HCT116 (cell line): ENCODE measurements at regions not wholly inside any gene's neighbourhood (a gene's known extent, or its start where the extent isn't known, plus 50 kb on each side); places are given as distances from the start of the nearest gene placed in this dataset.

Experiments used
- ATAC-seq: fragments of 200-7000 bp; cut with Tn5 transposase; 2 replicates; pipeline ENCODE4 v1.9.1; 2020; ENCODE audit warnings: mild to moderate bottlenecking, moderate library complexity
- BruUV-seq: library from RNA; stranded (reverse); fragments of 400-500 nt; replicated peaks from 2 replicates; lab custom pipeline; 2021; lab: Mats Ljungman, UMichigan
- CTCF ChIA-PET: fragments of 300-600 bp; sonication (Branson Sonifier 250); formaldehyde crosslinking; loops from one replicate; lab custom pipeline; 2021; ENCODE audit warnings: antibody characterized with exemption; lab: Charles Lee
- POLR2A ChIA-PET: fragments of 300-600, 350-600 bp; sonication (Branson Sonifier 250); formaldehyde crosslinking; loops from one replicate; lab custom pipeline; 2021; ENCODE audit warnings: antibody characterized with exemption; lab: Charles Lee
- RAD21 ChIA-PET, 2 experiments: fragments of 300-600 bp; sonication (Branson Sonifier 250); formaldehyde crosslinking; loops; one replicate each; lab custom pipeline; 2023; ENCODE audit warnings: low total read pairs in 2 of 2; ENCODE audit not compliant: uncharacterized antibody in 2 of 2, unreplicated experiment in 2 of 2, low non-redundant PET in 1 of 2; lab: Charles Lee
- DNase-seq: peaks from one replicate; pipeline ENCODE4 v3.0.0-alpha.2; 2010; ENCODE audit warnings: low read depth, low spot score
- H2AFZ ChIP-seq: fragments of 200-600 bp; shearing (Covaris generic), sonication (generic); 2 replicates; pipeline ENCODE4 v1.6.1; 2017; ENCODE audit warnings: low read depth, mixed run types, mixed read lengths, antibody characterized with exemption, low read length; ENCODE audit not compliant: poor library complexity, severe bottlenecking
- H3K27ac ChIP-seq: 2 replicates; pipeline ENCODE4 v1.5.1; 2012; ENCODE audit warnings: low read depth, low read length
- H3K27me3 ChIP-seq: fragments of 200-600 bp; sonication (generic); 2 replicates; pipeline ENCODE4 v1.6.1; 2016; ENCODE audit warnings: mixed run types, low read length, mixed read lengths; ENCODE audit not compliant: insufficient read depth
- H3K36me3 ChIP-seq, 2 experiments: fragments of 200-500 bp in 1 of 2; fragments of 200-600 bp in 1 of 2; sonication (Bioruptor generic) in 1 of 2; sonication (generic) in 1 of 2; 2 replicates each; pipeline versions ENCODE4 v1.5.1 to v1.6.1; 2014 to 2016; ENCODE audit warnings: low read length in 2 of 2, inconsistent platforms in 1 of 2, mixed read lengths in 1 of 2, mixed run types in 1 of 2; ENCODE audit not compliant: insufficient read depth in 2 of 2, control insufficient read depth in 1 of 2
- H3K4me1 ChIP-seq, 2 experiments: fragments of 200-600 bp in 1 of 2; sonication (generic) in 1 of 2; 2 replicates each; pipeline versions ENCODE4 v1.5.1 to v1.6.1; 2012 to 2017; ENCODE audit warnings: low read length in 2 of 2, inconsistent platforms in 1 of 2, mild to moderate bottlenecking in 1 of 2, mixed read lengths in 1 of 2, mixed run types in 1 of 2, moderate library complexity in 1 of 2; ENCODE audit not compliant: insufficient read depth in 2 of 2, control insufficient read depth in 1 of 2
- H3K4me2 ChIP-seq: fragments of 200-600 bp; sonication (generic); 2 replicates; pipeline ENCODE4 v1.6.1; 2017; ENCODE audit warnings: mixed run types, low read length, mixed read lengths
- H3K4me3 ChIP-seq, 2 experiments: fragments of 200-600 bp in 1 of 2; sonication (generic) in 1 of 2; replicated peaks in 1 of 2; 2 replicates each; pipeline ENCODE4 v1.5.1; 2011 to 2016; ENCODE audit warnings: low read length in 2 of 2, control low read depth in 1 of 2, low read depth in 1 of 2, mild to moderate bottlenecking in 1 of 2, mixed read lengths in 1 of 2, mixed run types in 1 of 2
- H3K79me2 ChIP-seq: fragments of 200-600 bp; sonication (generic); 2 replicates; pipeline ENCODE4 v1.6.1; 2017; ENCODE audit warnings: mild to moderate bottlenecking, mixed run types, low read length, moderate library complexity, mixed read lengths; ENCODE audit not compliant: insufficient read depth
- H3K9ac ChIP-seq: fragments of 200-600 bp; sonication (generic); 2 replicates; pipeline ENCODE4 v1.6.1; 2016; ENCODE audit warnings: low read length, mixed read lengths
- H3K9me2 ChIP-seq: fragments of 200-600 bp; sonication (generic), shearing (Covaris generic); 2 replicates; pipeline ENCODE4 v1.6.1; 2017; ENCODE audit warnings: mixed run types, mild to moderate bottlenecking, moderate library complexity; ENCODE audit not compliant: insufficient read depth
- H3K9me3 ChIP-seq, 2 experiments: fragments of 200-500 bp in 1 of 2; fragments of 200-600 bp in 1 of 2; sonication (Bioruptor generic) in 1 of 2; sonication (generic) in 1 of 2; 2 replicates each; pipeline ENCODE4 v1.6.1; 2014 to 2017; ENCODE audit warnings: low read length in 2 of 2, mixed read lengths in 2 of 2, inconsistent platforms in 1 of 2, low read depth in 1 of 2, mild to moderate bottlenecking in 1 of 2, mixed run types in 1 of 2, moderate library complexity in 1 of 2; ENCODE audit not compliant: control insufficient read depth in 1 of 2, insufficient read depth in 1 of 2
- H4K20me1 ChIP-seq: fragments of 200-600 bp; sonication (generic), shearing (Covaris generic); 2 replicates; pipeline ENCODE4 v1.6.1; 2017; ENCODE audit warnings: mixed run types, mild to moderate bottlenecking, moderate library complexity; ENCODE audit not compliant: insufficient read depth
- FOSL1 ChIP-seq: IDR thresholded peaks from 2 replicates; pipeline ENCODE4 v1.6.1; 2012; ENCODE audit warnings: low read depth
- SIN3A ChIP-seq: IDR thresholded peaks from 2 replicates; pipeline ENCODE4 v1.6.1; 2012; ENCODE audit warnings: low read depth
- intact Hi-C: fragments of 100-400 bp; cut with micrococcal nuclease; formaldehyde crosslinking; loops from 2 replicates; pipeline ENCODE4 v1.10.0; 2022
- TF ChIP-seq, protein P1 (sequence below): IDR thresholded peaks from 2 replicates; pipeline ENCODE4 v1.6.1; 2012; ENCODE audit warnings: low read depth

DNA sequence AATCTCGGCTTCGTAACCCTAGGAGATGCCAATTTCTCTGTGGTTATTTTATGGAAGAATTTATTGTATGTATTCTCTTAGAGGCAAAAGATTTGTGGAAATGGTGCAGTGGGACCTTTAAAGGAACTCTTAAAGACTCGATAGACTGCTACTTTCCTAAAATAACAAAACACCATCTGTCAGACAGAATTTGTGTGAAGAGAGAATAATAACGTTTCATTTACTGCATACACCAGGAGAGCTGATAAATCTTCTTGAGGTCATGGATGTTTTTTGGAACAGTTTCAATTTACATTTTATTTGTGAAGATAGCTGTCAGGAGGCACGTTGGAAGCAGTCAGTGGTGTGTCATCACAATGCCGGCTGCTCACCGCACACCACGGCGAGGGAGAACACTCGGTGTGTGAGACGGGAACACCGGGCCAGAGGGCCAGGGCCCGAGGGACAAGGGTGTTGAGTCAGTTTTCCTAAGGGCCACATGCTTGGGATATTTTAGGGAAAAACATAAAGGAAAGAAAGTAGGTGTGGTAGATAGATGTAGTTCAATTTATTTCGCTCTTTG, 1681.0 kb upstream of the DDX18 start (continued):
- TF ChIP-seq SIN3A: no peak

DNA sequence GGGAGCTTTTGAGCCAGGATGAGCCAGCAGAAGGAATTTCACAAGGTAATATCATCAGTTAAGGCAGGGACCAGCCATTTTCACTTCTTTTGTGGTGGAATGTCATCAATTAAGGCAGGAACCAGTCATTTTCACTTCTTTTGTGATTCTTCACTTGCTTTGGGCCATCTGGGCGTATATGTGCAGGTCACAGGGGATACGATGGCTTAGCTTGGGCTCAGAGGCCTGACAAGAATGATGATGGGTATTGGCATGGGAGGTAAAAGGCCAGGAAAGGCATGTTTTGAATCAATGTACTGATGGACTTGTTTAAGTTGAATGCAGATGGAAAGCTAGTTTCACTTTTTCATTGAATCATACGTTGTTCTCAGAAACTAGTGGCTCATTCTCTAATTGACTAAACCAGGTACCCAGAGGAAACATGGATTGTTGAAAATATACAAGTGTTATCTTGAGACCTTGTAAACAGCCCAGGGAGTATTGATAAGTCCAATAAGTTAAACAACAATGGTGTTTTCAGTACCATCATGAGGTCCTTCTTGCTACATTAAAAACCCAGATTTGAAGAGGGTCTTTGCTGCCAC, 1672.5 kb upstream of the DDX18 start:
- CTCF ChIA-PET: no interaction called here
- BruUV-seq: no TSS peak
- Histone ChIP-seq H3K27ac (no peak overlapping the region), H3K9ac (no peak overlapping the region), H2AFZ (no peak overlapping the region), H3K79me2 (no peaks in the 10 kb centered on the region), H3K4me2 (no peak overlapping the region), H3K4me1 (no peaks in the 10 kb centered on the region), H4K20me1 (no peaks in the 10 kb centered on the region), H3K4me3 (no peak overlapping the region), H3K36me3 (no peaks in the 10 kb centered on the region), H3K9me2 (no peaks in the 10 kb centered on the region), H3K9me3 (peaks cover 0 to 13% of the 10 kb centered on the region in 2 experiments; a peak in 2 of 4 replicates), H3K27me3 (no peaks in the 10 kb centered on the region)
- DNase-seq (no peak), ATAC-seq (no peak)
- TF ChIP-seq, protein P1, sequence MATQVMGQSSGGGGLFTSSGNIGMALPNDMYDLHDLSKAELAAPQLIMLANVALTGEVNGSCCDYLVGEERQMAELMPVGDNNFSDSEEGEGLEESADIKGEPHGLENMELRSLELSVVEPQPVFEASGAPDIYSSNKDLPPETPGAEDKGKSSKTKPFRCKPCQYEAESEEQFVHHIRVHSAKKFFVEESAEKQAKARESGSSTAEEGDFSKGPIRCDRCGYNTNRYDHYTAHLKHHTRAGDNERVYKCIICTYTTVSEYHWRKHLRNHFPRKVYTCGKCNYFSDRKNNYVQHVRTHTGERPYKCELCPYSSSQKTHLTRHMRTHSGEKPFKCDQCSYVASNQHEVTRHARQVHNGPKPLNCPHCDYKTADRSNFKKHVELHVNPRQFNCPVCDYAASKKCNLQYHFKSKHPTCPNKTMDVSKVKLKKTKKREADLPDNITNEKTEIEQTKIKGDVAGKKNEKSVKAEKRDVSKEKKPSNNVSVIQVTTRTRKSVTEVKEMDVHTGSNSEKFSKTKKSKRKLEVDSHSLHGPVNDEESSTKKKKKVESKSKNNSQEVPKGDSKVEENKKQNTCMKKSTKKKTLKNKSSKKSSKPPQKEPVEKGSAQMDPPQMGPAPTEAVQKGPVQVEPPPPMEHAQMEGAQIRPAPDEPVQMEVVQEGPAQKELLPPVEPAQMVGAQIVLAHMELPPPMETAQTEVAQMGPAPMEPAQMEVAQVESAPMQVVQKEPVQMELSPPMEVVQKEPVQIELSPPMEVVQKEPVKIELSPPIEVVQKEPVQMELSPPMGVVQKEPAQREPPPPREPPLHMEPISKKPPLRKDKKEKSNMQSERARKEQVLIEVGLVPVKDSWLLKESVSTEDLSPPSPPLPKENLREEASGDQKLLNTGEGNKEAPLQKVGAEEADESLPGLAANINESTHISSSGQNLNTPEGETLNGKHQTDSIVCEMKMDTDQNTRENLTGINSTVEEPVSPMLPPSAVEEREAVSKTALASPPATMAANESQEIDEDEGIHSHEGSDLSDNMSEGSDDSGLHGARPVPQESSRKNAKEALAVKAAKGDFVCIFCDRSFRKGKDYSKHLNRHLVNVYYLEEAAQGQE: no peak
- TF ChIP-seq FOSL1: no peak
- TF ChIP-seq SIN3A: no peak
- RAD21 ChIA-PET: no interaction called here
- POLR2A ChIA-PET: no interaction called here
- intact Hi-C loops: no loop called here
